ENCODE measurements at regions not wholly inside any gene's neighbourhood (a gene's known extent, or its start where the extent isn't known, plus 50 kb on each side); places are given as distances from the start of the nearest gene placed in this dataset.

DNA sequence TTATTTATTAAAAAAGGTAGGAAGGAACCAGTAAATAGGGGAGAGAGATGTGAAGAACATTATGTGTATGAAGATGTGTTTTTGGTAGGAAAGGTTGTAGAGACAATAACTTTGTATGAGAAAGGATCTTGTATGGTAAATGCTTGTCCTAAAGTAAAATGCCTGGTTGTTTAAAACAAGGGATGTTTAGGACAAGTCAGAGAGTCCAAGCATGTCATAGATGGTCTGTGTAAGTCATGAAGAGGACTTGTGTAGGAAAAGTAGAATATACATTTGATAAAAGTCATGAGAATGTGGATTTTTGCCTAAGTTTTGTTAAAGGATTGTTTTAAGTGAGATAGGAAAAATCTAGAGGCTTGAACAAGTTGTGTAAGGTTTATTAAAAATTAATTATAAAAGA is 325.1 kb downstream of the CDH26 start:
- TF ChIP-seq, protein P1, sequence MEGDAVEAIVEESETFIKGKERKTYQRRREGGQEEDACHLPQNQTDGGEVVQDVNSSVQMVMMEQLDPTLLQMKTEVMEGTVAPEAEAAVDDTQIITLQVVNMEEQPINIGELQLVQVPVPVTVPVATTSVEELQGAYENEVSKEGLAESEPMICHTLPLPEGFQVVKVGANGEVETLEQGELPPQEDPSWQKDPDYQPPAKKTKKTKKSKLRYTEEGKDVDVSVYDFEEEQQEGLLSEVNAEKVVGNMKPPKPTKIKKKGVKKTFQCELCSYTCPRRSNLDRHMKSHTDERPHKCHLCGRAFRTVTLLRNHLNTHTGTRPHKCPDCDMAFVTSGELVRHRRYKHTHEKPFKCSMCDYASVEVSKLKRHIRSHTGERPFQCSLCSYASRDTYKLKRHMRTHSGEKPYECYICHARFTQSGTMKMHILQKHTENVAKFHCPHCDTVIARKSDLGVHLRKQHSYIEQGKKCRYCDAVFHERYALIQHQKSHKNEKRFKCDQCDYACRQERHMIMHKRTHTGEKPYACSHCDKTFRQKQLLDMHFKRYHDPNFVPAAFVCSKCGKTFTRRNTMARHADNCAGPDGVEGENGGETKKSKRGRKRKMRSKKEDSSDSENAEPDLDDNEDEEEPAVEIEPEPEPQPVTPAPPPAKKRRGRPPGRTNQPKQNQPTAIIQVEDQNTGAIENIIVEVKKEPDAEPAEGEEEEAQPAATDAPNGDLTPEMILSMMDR (IDR thresholded peaks at IDR 0.05; ENCODE audit: insufficient read depth, low read depth, low read length) = no peak
- no peak for TF ChIP-seq EZH2 (IDR thresholded peaks at IDR 0.05; ENCODE audit: insufficient read depth, low read length)

Measured in astrocyte (in vitro differentiated cells and primary cell).